ENCODE measurements at regions not wholly inside any gene's neighbourhood (a gene's known extent, or its start where the extent isn't known, plus 50 kb on each side); places are given as distances from the start of the nearest gene placed in this dataset.
"Not testable (repeated sequence)": the region's sequence is repeated elsewhere in the genome, so short reads cannot be mapped to it uniquely, and the experiment has no call there.

DNA sequence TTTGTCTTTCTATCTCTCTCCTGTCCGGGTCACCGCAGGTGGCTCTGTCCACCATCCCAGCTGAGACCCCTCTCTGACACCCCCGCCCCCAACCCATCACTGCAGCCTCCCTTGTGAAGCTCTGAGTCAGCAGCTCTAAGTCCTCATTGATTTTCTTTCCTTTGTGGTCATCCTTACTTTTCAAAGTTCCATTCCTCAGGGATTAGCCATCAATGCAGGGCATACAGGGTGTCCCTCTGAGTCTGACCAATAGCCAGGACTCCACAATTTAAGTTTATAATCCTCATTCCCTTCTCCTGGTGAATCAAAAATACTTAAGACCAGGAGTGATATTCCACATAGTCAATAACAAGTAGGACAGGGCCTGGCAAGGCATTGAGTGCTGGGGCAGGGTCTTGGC, 333.3 kb upstream of the CNR1 start:
- Histone ChIP-seq H3K9ac (ENCODE audit: low read length) (no peak overlapping the region), H3K4me3 (ENCODE audit: low read depth, low read length) (no peak overlapping the region), H3K27ac (ENCODE audit: low read depth, low read length) (no peak overlapping the region)

DNA sequence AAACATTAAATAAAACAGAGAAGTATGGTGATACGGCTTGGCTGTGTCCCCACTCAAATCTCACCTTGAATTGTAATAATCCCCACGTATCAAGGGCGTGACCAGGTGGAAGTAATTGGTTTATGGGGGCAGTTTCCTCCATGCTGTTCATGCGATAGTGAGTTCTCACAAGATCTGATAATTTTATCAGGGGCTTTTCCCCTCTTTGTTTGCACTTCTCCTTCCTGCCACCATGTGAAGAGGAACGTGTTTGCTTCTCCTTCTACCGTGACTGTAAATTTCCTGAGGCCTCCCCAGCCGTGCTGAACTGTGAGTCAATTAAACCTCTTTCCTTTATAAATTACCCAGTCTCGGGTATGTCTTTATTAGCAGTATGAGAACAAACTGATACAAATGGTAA, 331.3 kb upstream of the CNR1 start:
- not testable (repeated sequence) for H3K9me3 ChIP-seq (ENCODE audit: control insufficient read depth, insufficient read depth, low read depth, low read length); H3K4me1 ChIP-seq (ENCODE audit: control insufficient read depth, insufficient read depth, low read length); H3K27me3 ChIP-seq (ENCODE audit: control insufficient read depth, insufficient read depth, low read length); H3K27ac ChIP-seq (ENCODE audit: low read depth, low read length); H3K4me3 ChIP-seq (ENCODE audit: low read depth, low read length); H3K36me3 ChIP-seq (ENCODE audit: control insufficient read depth, insufficient read depth, low read length); H3K9ac ChIP-seq (ENCODE audit: low read length)

More for the DNA sequence above, 333.3 kb upstream of the CNR1 start:
- no peaks in the 10 kb centered on the region for H3K4me1 ChIP-seq (ENCODE audit: control insufficient read depth, insufficient read depth, low read length)
- H3K36me3 ChIP-seq (ENCODE audit: control insufficient read depth, insufficient read depth, low read length) = no peaks in the 10 kb centered on the region
- no peaks in the 10 kb centered on the region; the same call in 1 of the 2 replicates for H3K9me3 ChIP-seq (ENCODE audit: control insufficient read depth, insufficient read depth, low read depth, low read length)
- H3K27me3 ChIP-seq (ENCODE audit: control insufficient read depth, insufficient read depth, low read length) = no peaks in the 10 kb centered on the region

DNA sequence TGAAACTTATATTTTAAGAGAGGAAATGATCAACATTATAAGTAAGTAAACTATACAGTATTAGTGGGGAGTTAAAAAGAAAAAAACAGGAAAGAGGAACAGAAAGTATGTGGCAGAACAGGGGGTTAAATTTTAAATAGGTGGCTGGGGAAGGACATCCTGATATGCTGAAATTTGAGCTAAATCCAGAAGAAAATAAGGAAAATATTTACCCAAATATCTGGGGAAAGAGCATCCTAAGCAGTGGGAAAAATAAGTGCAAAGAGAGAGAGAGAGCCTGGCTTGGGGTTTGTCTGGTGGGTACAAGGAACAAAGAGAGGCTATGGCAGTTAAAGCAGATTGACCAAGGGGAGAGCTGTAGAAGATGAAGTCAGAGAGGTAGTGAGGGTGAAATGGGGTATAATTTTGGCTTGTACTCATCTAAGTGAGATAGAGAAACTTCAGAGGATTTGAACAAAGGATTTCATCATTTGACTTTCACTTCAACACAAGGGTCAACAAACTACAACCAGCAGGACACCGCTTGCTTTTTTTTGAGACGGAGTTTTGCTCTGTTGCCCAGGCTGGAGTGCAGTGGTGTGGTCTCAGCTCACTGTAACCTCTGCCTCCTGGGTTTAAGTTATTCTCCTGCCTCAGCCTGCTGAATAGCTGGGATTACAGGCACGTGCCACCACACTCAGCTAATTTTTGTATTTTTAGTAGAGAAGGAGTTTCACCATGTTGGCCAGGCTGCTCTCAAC, 328.4 kb upstream of the CNR1 start:
- Histone ChIP-seq H3K9ac (ENCODE audit: low read length) (no peak overlapping the region), H3K4me1 (ENCODE audit: control insufficient read depth, insufficient read depth, low read length) (no peaks in the 10 kb centered on the region), H3K36me3 (ENCODE audit: control insufficient read depth, insufficient read depth, low read length) (no peaks in the 10 kb centered on the region), H3K27ac (ENCODE audit: low read depth, low read length) (no peak overlapping the region), H3K27me3 (ENCODE audit: control insufficient read depth, insufficient read depth, low read length) (no peaks in the 10 kb centered on the region), H3K4me3 (ENCODE audit: low read depth, low read length) (no peak overlapping the region), H3K9me3 (ENCODE audit: control insufficient read depth, insufficient read depth, low read depth, low read length) (peaks cover 10% of the 10 kb centered on the region)

DNA sequence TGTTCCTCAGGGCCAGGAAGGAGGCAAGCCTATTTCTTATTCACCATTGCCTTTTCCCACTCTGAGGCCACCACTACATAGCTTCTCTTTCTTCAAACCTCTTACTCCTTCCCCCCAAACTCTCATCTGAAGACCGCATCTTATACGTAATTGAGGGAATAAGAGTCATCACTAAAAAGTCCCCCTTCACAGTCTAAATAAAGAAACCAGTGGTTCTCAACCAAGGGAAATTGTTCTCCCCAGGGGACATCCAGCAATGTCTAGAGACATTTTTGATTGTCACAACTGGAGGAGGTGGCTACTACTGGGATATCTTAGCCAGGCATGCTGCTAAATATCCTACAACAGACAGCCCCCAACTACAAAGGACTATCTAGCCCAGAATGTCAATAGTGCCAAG, 327.6 kb upstream of the CNR1 start:
- Histone ChIP-seq H3K4me1 (ENCODE audit: control insufficient read depth, insufficient read depth, low read length) (no peaks in the 10 kb centered on the region), H3K27ac (ENCODE audit: low read depth, low read length) (no peak overlapping the region)

DNA sequence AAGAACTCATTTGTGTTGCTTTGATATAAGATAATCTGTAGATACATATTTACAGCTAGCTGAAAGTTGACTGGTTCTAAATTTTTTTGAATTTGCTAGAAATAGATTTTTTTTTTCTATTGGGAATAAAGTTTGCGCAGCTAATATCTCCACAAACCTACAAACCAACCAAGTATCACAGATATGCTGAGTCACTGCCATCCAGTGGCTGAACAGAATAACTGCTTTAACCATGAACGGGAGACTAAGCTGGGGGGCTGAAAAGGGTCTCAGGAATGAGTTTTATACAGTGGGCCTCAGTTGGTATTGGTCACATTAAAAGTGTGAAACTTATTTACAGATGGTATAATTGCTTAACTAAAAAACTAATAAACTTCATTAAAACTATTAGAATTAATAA, 326.7 kb upstream of the CNR1 start:
- Histone ChIP-seq H3K4me3 (ENCODE audit: low read depth, low read length) (no peak overlapping the region), H3K9me3 (ENCODE audit: control insufficient read depth, insufficient read depth, low read depth, low read length) (peaks cover 10% of the 10 kb centered on the region), H3K27ac (ENCODE audit: low read depth, low read length) (no peak overlapping the region), H3K36me3 (ENCODE audit: control insufficient read depth, insufficient read depth, low read length) (no peaks in the 10 kb centered on the region), H3K9ac (ENCODE audit: low read length) (no peak overlapping the region), H3K4me1 (ENCODE audit: control insufficient read depth, insufficient read depth, low read length) (no peaks in the 10 kb centered on the region), H3K27me3 (ENCODE audit: control insufficient read depth, insufficient read depth, low read length) (no peaks in the 10 kb centered on the region)

More for the DNA sequence above, 327.6 kb upstream of the CNR1 start:
- Histone ChIP-seq H3K9me3 (ENCODE audit: control insufficient read depth, insufficient read depth, low read depth, low read length) (peaks cover 10% of the 10 kb centered on the region), H3K27me3 (ENCODE audit: control insufficient read depth, insufficient read depth, low read length) (no peaks in the 10 kb centered on the region), H3K4me3 (ENCODE audit: low read depth, low read length) (no peak overlapping the region), H3K9ac (ENCODE audit: low read length) (no peak overlapping the region), H3K36me3 (ENCODE audit: control insufficient read depth, insufficient read depth, low read length) (no peaks in the 10 kb centered on the region)

DNA sequence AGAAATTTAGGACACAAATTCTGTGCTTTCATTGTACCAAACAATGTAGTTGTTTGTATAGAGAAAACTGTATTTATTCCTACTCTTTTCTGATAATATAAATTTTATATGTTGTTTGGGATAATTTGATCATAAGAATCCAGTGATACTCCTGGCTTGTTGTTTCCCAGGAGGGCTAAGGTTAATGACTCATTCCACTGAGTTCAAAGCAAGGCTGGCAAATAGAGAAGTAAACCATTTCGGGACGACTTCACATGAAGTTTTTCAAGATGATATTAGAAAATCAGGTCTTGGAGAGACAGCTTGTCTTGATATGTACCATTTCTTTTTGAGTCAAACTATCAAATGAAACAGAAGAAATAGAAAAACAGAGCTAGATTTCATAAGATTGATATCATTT, 326.1 kb upstream of the CNR1 start:
- H3K27me3 ChIP-seq (ENCODE audit: control insufficient read depth, insufficient read depth, low read length) = no peaks in the 10 kb centered on the region
- H3K9ac ChIP-seq (ENCODE audit: low read length) = no peak overlapping the region
- no peaks in the 10 kb centered on the region for H3K4me1 ChIP-seq (ENCODE audit: control insufficient read depth, insufficient read depth, low read length)
- no peak overlapping the region for H3K4me3 ChIP-seq (ENCODE audit: low read depth, low read length)
- no peak overlapping the region for H3K27ac ChIP-seq (ENCODE audit: low read depth, low read length)
- H3K36me3 ChIP-seq (ENCODE audit: control insufficient read depth, insufficient read depth, low read length) = no peaks in the 10 kb centered on the region
- peaks cover 10% of the 10 kb centered on the region for H3K9me3 ChIP-seq (ENCODE audit: control insufficient read depth, insufficient read depth, low read depth, low read length)

DNA sequence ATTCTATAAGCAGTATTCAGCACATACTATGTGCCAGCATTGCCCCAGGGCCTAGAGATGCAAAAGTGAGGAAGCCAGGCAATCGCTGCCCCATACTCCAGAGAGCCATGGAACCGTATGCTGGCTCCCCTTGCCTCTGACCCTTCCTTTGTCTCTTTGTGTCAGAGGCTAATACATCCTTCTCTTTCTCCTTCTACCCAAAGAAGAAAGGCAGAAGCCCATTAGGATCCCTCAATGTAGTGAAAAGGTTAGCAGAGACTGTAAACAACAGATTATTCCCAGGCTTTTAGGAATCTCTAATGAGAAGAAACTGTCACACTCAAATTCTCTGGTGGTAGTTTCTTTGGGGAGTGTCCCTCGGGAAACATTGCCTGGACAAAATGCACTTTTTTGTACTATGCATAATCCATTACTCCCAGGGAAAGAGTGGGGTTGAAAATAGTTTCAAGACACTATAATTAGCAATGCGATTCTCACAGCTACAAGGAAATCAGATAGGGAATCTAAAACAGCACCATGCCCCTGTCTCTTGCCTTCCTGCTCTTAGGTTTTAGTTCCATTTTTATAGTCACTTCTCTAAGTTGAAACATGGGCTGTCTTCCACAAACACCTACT, 325.2 kb upstream of the CNR1 start:
- Histone ChIP-seq H3K27me3 (ENCODE audit: control insufficient read depth, insufficient read depth, low read length) (no peaks in the 10 kb centered on the region), H3K9me3 (ENCODE audit: control insufficient read depth, insufficient read depth, low read depth, low read length) (peaks cover 10% of the 10 kb centered on the region), H3K4me1 (ENCODE audit: control insufficient read depth, insufficient read depth, low read length) (no peaks in the 10 kb centered on the region), H3K9ac (ENCODE audit: low read length) (no peak overlapping the region), H3K4me3 (ENCODE audit: low read depth, low read length) (no peak overlapping the region), H3K36me3 (ENCODE audit: control insufficient read depth, insufficient read depth, low read length) (no peaks in the 10 kb centered on the region), H3K27ac (ENCODE audit: low read depth, low read length) (no peak overlapping the region)

DNA sequence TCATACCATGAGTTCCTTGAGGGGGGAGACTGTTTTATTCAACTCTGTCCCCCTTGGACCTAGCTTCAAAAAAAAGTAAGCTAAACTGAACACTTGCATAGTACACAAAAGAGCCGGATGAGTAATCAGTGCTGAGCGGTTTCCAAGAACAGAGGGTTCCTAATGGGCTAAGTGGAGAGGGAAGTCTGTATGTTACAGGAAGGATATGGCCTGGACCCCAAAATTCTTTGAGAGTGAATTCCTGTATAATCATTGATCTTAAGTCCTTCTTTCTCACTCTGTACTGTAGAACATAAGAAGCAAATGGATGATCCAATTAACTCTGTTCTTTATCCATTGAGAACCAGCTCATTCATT, 324.7 kb upstream of the CNR1 start:
- no peak overlapping the region for H3K27ac ChIP-seq (ENCODE audit: low read depth, low read length)
- H3K9ac ChIP-seq (ENCODE audit: low read length) = no peak overlapping the region
- H3K4me1 ChIP-seq (ENCODE audit: control insufficient read depth, insufficient read depth, low read length) = no peaks in the 10 kb centered on the region
- no peak overlapping the region for H3K4me3 ChIP-seq (ENCODE audit: low read depth, low read length)
- no peaks in the 10 kb centered on the region for H3K27me3 ChIP-seq (ENCODE audit: control insufficient read depth, insufficient read depth, low read length)
- H3K9me3 ChIP-seq (ENCODE audit: control insufficient read depth, insufficient read depth, low read depth, low read length) = peaks cover 10% of the 10 kb centered on the region
- no peaks in the 10 kb centered on the region for H3K36me3 ChIP-seq (ENCODE audit: control insufficient read depth, insufficient read depth, low read length)

DNA sequence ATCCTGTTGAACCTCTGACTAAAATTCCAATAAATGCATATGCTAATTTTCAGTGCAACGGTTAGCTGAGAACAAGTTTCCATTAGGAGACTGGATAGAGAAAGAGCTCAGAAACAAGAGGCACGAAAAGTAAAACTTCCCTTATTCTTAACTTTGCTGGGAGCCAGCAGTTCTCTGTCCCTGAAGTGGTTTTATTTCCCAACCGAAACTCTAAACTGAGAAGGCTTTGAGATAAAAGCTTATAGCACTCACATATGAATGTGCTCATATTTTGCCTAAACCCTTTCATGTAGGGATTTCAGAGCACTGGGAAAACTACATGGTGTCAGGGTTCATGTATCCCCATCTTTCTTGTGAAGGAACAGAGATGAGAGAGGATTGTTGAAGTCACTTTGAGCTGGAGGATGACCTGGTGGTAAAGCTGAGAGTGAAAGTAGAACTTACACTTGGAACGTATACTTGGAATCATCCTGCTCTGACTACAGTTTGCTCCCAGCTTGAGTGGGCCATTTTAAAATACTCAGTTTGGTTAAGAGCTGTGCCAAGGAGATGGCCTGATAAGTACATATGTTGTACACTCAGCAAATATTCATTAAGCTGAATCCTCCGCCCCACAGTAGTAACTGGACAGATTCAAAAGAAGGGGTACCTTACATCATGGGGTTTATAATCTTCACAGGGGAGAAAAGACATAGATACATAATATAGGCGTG, 324.2 kb upstream of the CNR1 start:
- Histone ChIP-seq H3K27ac (ENCODE audit: low read depth, low read length) (no peak overlapping the region), H3K4me3 (ENCODE audit: low read depth, low read length) (no peak overlapping the region), H3K9ac (ENCODE audit: low read length) (no peak overlapping the region), H3K36me3 (ENCODE audit: control insufficient read depth, insufficient read depth, low read length) (no peaks in the 10 kb centered on the region), H3K9me3 (ENCODE audit: control insufficient read depth, insufficient read depth, low read depth, low read length) (peaks cover 10% of the 10 kb centered on the region), H3K27me3 (ENCODE audit: control insufficient read depth, insufficient read depth, low read length) (no peaks in the 10 kb centered on the region), H3K4me1 (ENCODE audit: control insufficient read depth, insufficient read depth, low read length) (no peaks in the 10 kb centered on the region)

DNA sequence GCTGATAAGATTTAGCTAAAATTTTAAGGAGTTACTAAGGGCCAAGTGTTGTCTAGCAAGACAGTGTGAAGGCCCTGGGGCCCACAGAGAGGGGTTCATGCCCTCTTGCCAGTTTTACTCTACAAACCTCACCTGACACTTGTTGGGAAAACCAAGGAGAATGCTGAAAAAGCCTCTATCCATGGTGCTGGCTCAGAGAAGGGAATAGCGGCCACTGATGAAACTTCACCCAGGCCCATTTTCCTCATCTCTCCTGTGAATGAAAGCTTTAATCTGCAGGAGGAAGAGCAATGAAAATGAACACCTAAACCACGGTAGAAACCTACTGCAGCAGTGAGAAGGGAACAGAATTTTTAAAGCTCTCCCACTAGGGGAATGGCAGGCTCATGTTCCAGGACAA, 317.3 kb upstream of the CNR1 start:
- peaks cover 10% of the 10 kb centered on the region; the same call in 1 of the 2 replicates for H3K9me3 ChIP-seq (ENCODE audit: control insufficient read depth, insufficient read depth, low read depth, low read length)
- no peaks in the 10 kb centered on the region for H3K36me3 ChIP-seq (ENCODE audit: control insufficient read depth, insufficient read depth, low read length)
- H3K4me3 ChIP-seq (ENCODE audit: low read depth, low read length) = no peak overlapping the region
- H3K27me3 ChIP-seq (ENCODE audit: control insufficient read depth, insufficient read depth, low read length) = no peaks in the 10 kb centered on the region
- no peak overlapping the region for H3K27ac ChIP-seq (ENCODE audit: low read depth, low read length)
- no peaks in the 10 kb centered on the region for H3K4me1 ChIP-seq (ENCODE audit: control insufficient read depth, insufficient read depth, low read length)
- no peak overlapping the region for H3K9ac ChIP-seq (ENCODE audit: low read length)

DNA sequence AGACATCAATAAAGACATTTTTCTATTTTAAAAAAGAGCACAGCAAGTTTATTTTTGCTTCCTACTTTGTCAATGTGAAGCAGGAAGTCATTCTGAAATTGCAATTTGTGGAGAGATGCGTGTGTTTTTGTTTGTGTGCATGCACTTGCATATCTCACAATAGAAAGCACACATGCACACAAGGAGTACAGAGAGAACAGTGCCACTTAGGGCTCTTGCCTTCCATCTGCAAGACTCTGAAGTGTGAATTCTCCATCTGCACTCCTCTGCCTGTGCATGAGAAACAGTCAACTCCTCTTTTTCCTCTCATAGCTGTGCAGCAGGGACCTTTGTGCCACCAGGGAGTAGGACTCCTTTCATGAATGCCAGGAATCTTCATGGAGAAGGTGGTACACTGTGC, 316.3 kb upstream of the CNR1 start:
- H3K27me3 ChIP-seq (ENCODE audit: control insufficient read depth, insufficient read depth, low read length) = no peaks in the 10 kb centered on the region
- no peak overlapping the region for H3K9ac ChIP-seq (ENCODE audit: low read length)
- peaks cover 16% of the 10 kb centered on the region for H3K9me3 ChIP-seq (ENCODE audit: control insufficient read depth, insufficient read depth, low read depth, low read length)
- no peaks in the 10 kb centered on the region for H3K4me1 ChIP-seq (ENCODE audit: control insufficient read depth, insufficient read depth, low read length)
- no peak overlapping the region for H3K27ac ChIP-seq (ENCODE audit: low read depth, low read length)
- no peaks in the 10 kb centered on the region for H3K36me3 ChIP-seq (ENCODE audit: control insufficient read depth, insufficient read depth, low read length)
- no peak overlapping the region for H3K4me3 ChIP-seq (ENCODE audit: low read depth, low read length)
